ENCODE measurements at regions not wholly inside any gene's neighbourhood (a gene's known extent, or its start where the extent isn't known, plus 50 kb on each side); places are given as distances from the start of the nearest gene placed in this dataset.
A peak's percentile ranks its signal among the peaks of the same experiment; 100 is the strongest.

DNA sequence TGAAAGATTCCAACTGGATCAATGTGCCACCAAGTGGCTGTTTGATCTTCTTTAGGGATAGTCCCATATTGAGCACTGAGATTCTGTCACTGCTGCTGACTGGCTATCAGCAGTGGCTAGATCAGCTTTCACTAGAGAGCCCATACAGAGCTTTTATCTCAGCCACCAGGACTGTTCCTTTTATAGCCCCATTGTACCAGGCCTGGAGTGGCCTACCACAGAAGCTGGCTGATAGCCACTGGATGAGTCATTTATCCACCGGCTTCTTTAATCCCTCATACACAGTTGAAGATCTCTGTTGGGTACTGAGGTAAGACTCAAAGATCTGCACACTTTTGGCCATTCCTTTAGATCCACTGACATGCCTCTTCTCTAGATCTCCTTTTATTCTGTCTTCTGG, 1101.1 kb downstream of the SORCS3 start:
- TF ChIP-seq CTCF (IDR thresholded peaks at IDR 0.05) (0 out of 2 replicates have a peak, but pooled peaks have one; percentile 8), REST (IDR thresholded peaks at IDR 0.05; ENCODE audit: insufficient read depth in 1 of 2, low read depth in 2 of 2, low read length in 1 of 2) (no peak), POLR2AphosphoS5 (IDR thresholded peaks at IDR 0.05; ENCODE audit: low read depth, low read length) (no peak), SIN3A (IDR thresholded peaks at IDR 0.05; ENCODE audit: borderline replicate concordance, insufficient read depth, low read depth, low read length) (no peak)

All from Panc1 (cell line).